ENCODE measurements at regions not wholly inside any gene's neighbourhood (a gene's known extent, or its start where the extent isn't known, plus 50 kb on each side); places are given as distances from the start of the nearest gene placed in this dataset.

- TF ChIP-seq ZNF274 (IDR thresholded peaks at IDR 0.05; ENCODE audit: low read depth, low read length) (no peak), CEBPB (IDR thresholded peaks at IDR 0.05; ENCODE audit: low read depth) (no peak), SRF (IDR thresholded peaks at IDR 0.05; ENCODE audit: low read depth) (no peak), ZFX (IDR thresholded peaks at IDR 0.05) (no peak), EZH2 (IDR thresholded peaks at IDR 0.05) (no peak), SIN3A (IDR thresholded peaks at IDR 0.05; ENCODE audit: low read depth) (no peak), REST (IDR thresholded peaks at IDR 0.05; ENCODE audit: low read depth) (no peak), ELF1 (IDR thresholded peaks at IDR 0.05; ENCODE audit: borderline replicate concordance, low read depth) (no peak), YY1 (IDR thresholded peaks at IDR 0.05; ENCODE audit: extremely low read depth, insufficient replicate concordance, low read depth, low read length) (no peak), ZBTB33 (IDR thresholded peaks at IDR 0.05; ENCODE audit: extremely low read depth, insufficient replicate concordance, low read length) (no peak), POLR2AphosphoS5 (IDR thresholded peaks at IDR 0.05; ENCODE audit: low read depth, low read length) (no peak), MAX (IDR thresholded peaks at IDR 0.05) (no peak), EZH2phosphoT487 (IDR thresholded peaks at IDR 0.05; ENCODE audit: borderline replicate concordance) (no peak), TCF7L2 (IDR thresholded peaks at IDR 0.05; ENCODE audit: borderline replicate concordance, extremely low read depth, insufficient read depth, insufficient read length) (no peak), CTCF (IDR thresholded peaks at IDR 0.05 in 2 of 3, conservative IDR thresholded peaks at IDR 0.05 in 1 of 3; ENCODE audit: borderline replicate concordance in 1 of 3, insufficient read depth in 1 of 3, low read depth in 2 of 3, low read length in 2 of 3) (no peak)
- Histone ChIP-seq H3K36me3 (ENCODE audit: control insufficient read depth in 1 of 2, insufficient read depth in 2 of 2, low read length in 2 of 2) (no peaks in the 10 kb centered on the region), H3K9me2 (ENCODE audit: insufficient read depth) (no peaks in the 10 kb centered on the region), H3K9ac (ENCODE audit: low read length) (no peak overlapping the region), H3K9me3 (ENCODE audit: control insufficient read depth in 1 of 2, insufficient read depth in 1 of 2, low read depth in 1 of 2, low read length in 2 of 2) (no peaks in the 10 kb centered on the region), H3K79me2 (ENCODE audit: insufficient read depth, low read length) (no peaks in the 10 kb centered on the region), H3K27me3 (ENCODE audit: insufficient read depth, low read length) (no peaks in the 10 kb centered on the region), H2AFZ (ENCODE audit: low read depth, low read length, poor library complexity, severe bottlenecking) (no peak overlapping the region), H3K27ac (ENCODE audit: low read depth, low read length) (no peak overlapping the region), H3K4me2 (ENCODE audit: low read length) (no peak overlapping the region), H4K20me1 (ENCODE audit: insufficient read depth) (no peaks in the 10 kb centered on the region), H3K4me1 (ENCODE audit: control insufficient read depth in 1 of 2, insufficient read depth in 2 of 2, low read length in 2 of 2) (no peaks in the 10 kb centered on the region), H3K4me3 (replicated peaks in 1 of 2; ENCODE audit: low read depth in 1 of 2, low read length in 2 of 2) (no peak overlapping the region)
- ChIA-PET RAD21 (ENCODE audit: low non-redundant PET in 1 of 2, low total read pairs in 2 of 2, uncharacterized antibody in 2 of 2, unreplicated experiment in 2 of 2) (no interaction called here), POLR2A (no interaction called here), CTCF (no interaction called here)
- intact Hi-C loops (cut with micrococcal nuclease) = no loop called here
- no TSS peak for BruUV-seq (replicated peaks)
- ATAC-seq = no peak
- no peak for DNase-seq (ENCODE audit: low read depth, low spot score)
These were observed 1815.9 kb downstream of the PCDH9 start for GRCh38 chr13:65414187-65414586.

All from HCT116 (cell line).